ENCODE measurements at regions not wholly inside any gene's neighbourhood (a gene's known extent, or its start where the extent isn't known, plus 50 kb on each side); places are given as distances from the start of the nearest gene placed in this dataset.

- no peak for DNase-seq
Measured at GRCh38 chr11:16421826-16422225, 65.5 kb upstream of the SOX6 start.

- DNase-seq: no peak
Measured at GRCh38 chr11:16418428-16419097, 62.2 kb upstream of the SOX6 start.

DNA sequence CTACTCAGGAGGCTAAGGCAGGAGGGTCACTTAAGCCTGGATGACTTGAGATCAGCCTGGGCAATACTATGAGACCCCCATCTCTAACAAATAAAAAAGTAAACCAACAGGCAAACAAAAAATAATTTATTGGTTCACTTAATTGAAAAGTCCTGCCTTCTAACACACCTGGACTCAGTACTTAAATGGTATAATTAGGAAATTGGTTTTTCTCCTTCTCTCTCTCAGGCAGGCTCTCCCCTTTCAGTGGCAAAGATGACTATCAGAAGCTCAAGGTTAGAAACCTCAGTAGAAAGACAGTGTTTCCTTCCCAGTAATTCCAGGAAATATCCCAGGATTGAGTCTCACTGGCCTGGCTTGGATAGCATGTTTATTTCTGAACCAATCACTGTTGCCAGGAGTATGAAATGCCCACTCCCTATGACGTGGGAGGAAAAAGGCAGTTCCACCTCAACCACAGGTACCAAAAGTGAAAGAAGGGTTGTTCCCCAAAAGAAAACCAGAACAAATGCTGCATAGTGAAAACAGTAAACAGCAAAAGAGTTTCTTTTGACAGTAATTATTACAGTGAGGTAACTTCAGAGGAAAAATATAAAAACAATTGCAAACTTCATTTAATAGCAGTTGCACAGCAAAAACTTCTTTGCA is 56.3 kb upstream of the SOX6 start:
- no peak for DNase-seq

- no peak for DNase-seq
Measured at GRCh38 chr11:16410479-16410878, 54.1 kb upstream of the SOX6 start.

GRCh38 chr11:16408619-16409018 is 52.3 kb upstream of the SOX6 start:
- no peak for DNase-seq

GRCh38 chr11:16406226-16406625 is 49.9 kb upstream of the SOX6 start:
- DNase-seq: no peak

All from DMS79 (cell line).